Gastroesophageal sphincter (tissue), 4 donors: ENCODE measurements at regions not wholly inside any gene's neighbourhood (a gene's known extent, or its start where the extent isn't known, plus 50 kb on each side); places are given as distances from the start of the nearest gene placed in this dataset.

Experiments used
- ATAC-seq: fragments of 150-250 bp; one replicate; pipeline ENCODE4 v1.9.1; 2016; ENCODE audit warnings: mild to moderate bottlenecking, moderate library complexity
- H3K27ac ChIP-seq, 4 donors: fragments of 200-600 bp; sonication (generic) in 3 of 4; 1 replicate in 3 of 4; 2 replicates in 1 of 4; pipeline ENCODE4 v1.5.1; 2016 to 2019
- H3K27me3 ChIP-seq: fragments of 200-600 bp; sonication (generic); one replicate; pipeline ENCODE4 v1.5.1; 2019
- H3K36me3 ChIP-seq, 2 donors: fragments of 200-600 bp; sonication (generic); one replicate each; pipeline ENCODE4 v1.5.1; 2019; ENCODE audit warnings: control low read depth in 1 of 2
- H3K4me1 ChIP-seq, 3 donors: fragments of 200-600 bp; sonication (generic); 1 replicate in 2 of 3; 2 replicates in 1 of 3; pipeline ENCODE4 v1.5.1; 2016 to 2019; ENCODE audit warnings: control low read depth in 2 of 3
- H3K4me3 ChIP-seq, 2 donors: fragments of 200-600 bp; sonication (generic); one replicate each; pipeline ENCODE4 v1.5.1; 2019; ENCODE audit warnings: mild to moderate bottlenecking in 1 of 2, moderate library complexity in 1 of 2
- H3K9me3 ChIP-seq, 3 donors: fragments of 200-600 bp; sonication (generic); one replicate each; pipeline ENCODE4 v1.5.1; 2017 to 2019; ENCODE audit warnings: control low read depth in 2 of 3
- EP300 ChIP-seq: sonication (generic); formaldehyde crosslinking; IDR thresholded peaks from one replicate; pipeline ENCODE4 v1.6.1; 2017; ENCODE audit warnings: antibody characterized with exemption, mild to moderate bottlenecking
- POLR2A ChIP-seq, 2 donors: fragments of 450-650 bp; IDR thresholded peaks; one replicate each; pipeline ENCODE4 v1.6.1; 2017; ENCODE audit warnings: antibody characterized with exemption in 2 of 2, mild to moderate bottlenecking in 2 of 2, moderate library complexity in 1 of 2
- POLR2AphosphoS5 ChIP-seq: sonication (generic); formaldehyde crosslinking; IDR thresholded peaks from one replicate; pipeline ENCODE4 v1.6.1; 2017; ENCODE audit warnings: antibody characterized with exemption
- WGBS, 2 donors: methylation state at CpG; one replicate each; pipeline ENCODE4 v1.1.5; 2018; ENCODE audit warnings: low coverage in 1 of 2; 5-methylcytosine and 5-hydroxymethylcytosine counted together
- TF ChIP-seq, protein P1 (sequence below), 4 experiments: fragments of 200-600 bp in 2 of 4; fragments of 450-650 bp in 2 of 4; sonication (generic) in 1 of 4; IDR thresholded peaks; one replicate each; pipeline ENCODE4 v1.5.1; 2017 to 2019; ENCODE audit warnings: antibody characterized with exemption in 4 of 4, mild to moderate bottlenecking in 2 of 4, moderate library complexity in 2 of 4

DNA sequence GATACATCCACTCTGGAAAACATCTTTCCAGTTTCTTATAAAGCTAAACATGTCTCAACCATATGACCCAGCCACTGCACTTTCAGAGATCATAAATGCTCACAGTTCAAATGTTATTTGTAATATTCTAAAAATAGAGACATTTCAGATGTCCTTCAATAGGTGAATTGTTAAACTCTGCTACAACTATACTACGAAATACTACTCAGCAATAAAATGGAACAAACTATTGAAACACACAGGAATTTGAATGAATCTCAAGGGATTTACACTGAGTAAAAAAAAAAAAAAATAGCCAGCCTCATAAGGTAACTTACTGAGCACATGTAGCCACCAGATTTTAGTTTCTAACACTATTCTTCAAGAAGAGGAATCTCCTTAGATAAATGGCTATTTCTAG, 253.9 kb downstream of the PCDH18 start:
- no peaks in the 10 kb centered on the region for H3K4me1 ChIP-seq
- no peaks in the 10 kb centered on the region for H3K27me3 ChIP-seq
- H3K27ac ChIP-seq: no peak overlapping the region
- H3K36me3 ChIP-seq: no peaks in the 10 kb centered on the region
- 89 to 93% methylated on average over 1 of the region's 1 CpG for WGBS, 2 donors
- ATAC-seq: no peak
- no peak for TF ChIP-seq POLR2AphosphoS5
- TF ChIP-seq, protein P1, sequence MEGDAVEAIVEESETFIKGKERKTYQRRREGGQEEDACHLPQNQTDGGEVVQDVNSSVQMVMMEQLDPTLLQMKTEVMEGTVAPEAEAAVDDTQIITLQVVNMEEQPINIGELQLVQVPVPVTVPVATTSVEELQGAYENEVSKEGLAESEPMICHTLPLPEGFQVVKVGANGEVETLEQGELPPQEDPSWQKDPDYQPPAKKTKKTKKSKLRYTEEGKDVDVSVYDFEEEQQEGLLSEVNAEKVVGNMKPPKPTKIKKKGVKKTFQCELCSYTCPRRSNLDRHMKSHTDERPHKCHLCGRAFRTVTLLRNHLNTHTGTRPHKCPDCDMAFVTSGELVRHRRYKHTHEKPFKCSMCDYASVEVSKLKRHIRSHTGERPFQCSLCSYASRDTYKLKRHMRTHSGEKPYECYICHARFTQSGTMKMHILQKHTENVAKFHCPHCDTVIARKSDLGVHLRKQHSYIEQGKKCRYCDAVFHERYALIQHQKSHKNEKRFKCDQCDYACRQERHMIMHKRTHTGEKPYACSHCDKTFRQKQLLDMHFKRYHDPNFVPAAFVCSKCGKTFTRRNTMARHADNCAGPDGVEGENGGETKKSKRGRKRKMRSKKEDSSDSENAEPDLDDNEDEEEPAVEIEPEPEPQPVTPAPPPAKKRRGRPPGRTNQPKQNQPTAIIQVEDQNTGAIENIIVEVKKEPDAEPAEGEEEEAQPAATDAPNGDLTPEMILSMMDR (IDR thresholded peaks at IDR 0.05): no peak
- no peak overlapping the region for H3K4me3 ChIP-seq
- no peaks in the 10 kb centered on the region for H3K9me3 ChIP-seq

DNA sequence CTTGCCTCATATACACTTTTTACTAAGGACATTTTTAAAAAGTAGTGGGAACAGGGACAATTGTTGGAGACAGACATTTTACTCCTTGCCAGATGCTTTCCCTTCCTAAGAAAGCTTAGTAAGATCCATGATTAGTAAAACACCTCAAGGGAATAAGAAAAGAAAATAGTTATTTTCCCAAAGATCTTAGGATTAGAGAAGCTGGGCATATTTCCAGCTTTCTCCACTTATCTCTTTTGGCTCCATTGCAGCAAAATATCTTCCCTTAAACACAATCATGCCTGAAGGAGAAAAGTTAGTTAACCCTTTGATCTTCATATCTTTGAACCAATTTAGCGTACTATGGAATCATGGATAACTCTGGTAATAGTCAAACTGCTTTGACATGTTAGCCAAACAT, 257.9 kb downstream of the PCDH18 start:
- H3K4me1 ChIP-seq: no peaks in the 10 kb centered on the region
- no peaks in the 10 kb centered on the region for H3K36me3 ChIP-seq
- 50 to 53% methylated on average over 1 of the region's 1 CpG for WGBS, 2 donors
- no peaks in the 10 kb centered on the region for H3K9me3 ChIP-seq
- H3K4me3 ChIP-seq: no peak overlapping the region
- H3K27ac ChIP-seq: no peak overlapping the region
- TF ChIP-seq EP300: no peak
- TF ChIP-seq, protein P1 (IDR thresholded peaks at IDR 0.05): no peak
- no peak for TF ChIP-seq POLR2AphosphoS5
- TF ChIP-seq POLR2A (IDR thresholded peaks at IDR 0.05): no peak
- no peak for ATAC-seq
- no peaks in the 10 kb centered on the region for H3K27me3 ChIP-seq

DNA sequence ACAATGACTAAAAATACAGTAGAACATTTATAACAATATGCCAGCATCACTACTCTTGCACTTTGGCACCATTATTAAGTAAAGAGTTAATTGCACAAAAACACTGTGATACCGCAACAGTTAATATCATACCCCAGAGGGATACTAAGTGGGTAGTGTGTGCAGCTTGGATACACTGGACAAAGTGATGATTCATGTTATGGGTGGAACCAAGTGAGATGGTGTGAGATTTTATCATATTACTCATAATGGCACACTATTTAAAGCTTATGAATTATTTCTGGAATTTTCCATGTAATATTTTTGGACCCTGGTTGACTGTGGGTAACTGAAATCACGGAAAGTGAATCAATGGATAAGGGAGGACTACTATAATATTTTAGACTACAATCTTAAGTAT, 265.3 kb downstream of the PCDH18 start:
- no peak overlapping the region for H3K27ac ChIP-seq

DNA sequence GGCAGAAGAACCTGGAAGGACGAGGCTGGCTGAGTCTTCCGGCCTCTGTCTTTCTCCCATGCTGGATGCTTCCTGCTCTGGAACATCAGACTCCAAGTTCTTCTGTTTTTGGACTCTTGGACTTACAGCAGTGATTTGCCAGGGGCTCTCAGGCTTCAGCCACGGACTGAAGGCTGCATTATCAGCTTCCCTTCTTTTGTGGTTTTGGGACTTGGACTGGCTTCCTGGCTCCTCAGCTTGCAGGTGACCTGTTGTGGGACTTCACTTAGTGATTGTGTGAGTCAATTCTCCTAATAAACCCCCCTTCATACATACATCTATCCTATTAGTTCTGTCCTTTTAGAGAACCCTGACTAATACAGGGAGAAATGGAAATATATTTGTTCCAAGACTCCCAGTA, 265.8 kb downstream of the PCDH18 start:
- TF ChIP-seq POLR2A (IDR thresholded peaks at IDR 0.05): no peak
- no peak for TF ChIP-seq EP300
- TF ChIP-seq, protein P1 (IDR thresholded peaks at IDR 0.05): no peak
- H3K4me3 ChIP-seq: no peak overlapping the region
- no peaks in the 10 kb centered on the region for H3K27me3 ChIP-seq
- WGBS, 2 donors: 57 to 85% methylated on average over 3 of the region's 3 CpGs
- no peaks in the 10 kb centered on the region for H3K4me1 ChIP-seq
- no peaks in the 10 kb centered on the region for H3K36me3 ChIP-seq
- no peaks in the 10 kb centered on the region for H3K9me3 ChIP-seq
- no peak overlapping the region for H3K27ac ChIP-seq
- no peak for ATAC-seq

More for the DNA sequence above, 265.3 kb downstream of the PCDH18 start:
- Histone ChIP-seq H3K27me3 (no peaks in the 10 kb centered on the region), H3K4me1 (no peaks in the 10 kb centered on the region), H3K9me3 (no peaks in the 10 kb centered on the region), H3K36me3 (no peaks in the 10 kb centered on the region), H3K4me3 (no peak overlapping the region)
- TF ChIP-seq POLR2A (IDR thresholded peaks at IDR 0.05): no peak
- TF ChIP-seq, protein P1 (IDR thresholded peaks at IDR 0.05): no peak
- TF ChIP-seq EP300: no peak
- TF ChIP-seq POLR2AphosphoS5: no peak
- peak; percentile 46 for ATAC-seq
- 38 to 45% methylated on average over 2 of the region's 2 CpGs for WGBS, 2 donors

DNA sequence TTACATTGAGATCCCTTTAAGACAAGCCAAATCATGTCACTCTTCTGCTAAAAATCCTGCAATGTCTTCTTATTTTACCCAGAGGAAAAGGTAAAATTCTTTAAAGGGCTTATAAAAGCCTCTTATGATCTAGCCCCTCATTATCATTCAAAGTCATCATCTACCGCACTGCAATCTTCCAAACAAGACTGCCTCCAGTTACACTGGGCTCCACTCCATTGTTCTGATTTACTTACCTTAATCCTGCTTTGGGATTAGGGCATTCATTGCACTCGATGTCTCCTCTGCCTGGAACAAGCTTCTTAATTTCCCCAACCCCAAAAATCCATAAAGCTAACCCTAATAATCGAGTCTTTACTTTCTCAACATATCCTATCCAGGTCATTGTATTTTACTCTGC, 269.1 kb downstream of the PCDH18 start:
- no peak for ATAC-seq
- H3K36me3 ChIP-seq: no peaks in the 10 kb centered on the region
- no peaks in the 10 kb centered on the region for H3K4me1 ChIP-seq
- no peaks in the 10 kb centered on the region for H3K27me3 ChIP-seq
- 76 to 96% methylated on average over 2 to 3 of the region's 3 CpGs for WGBS, 2 donors
- H3K27ac ChIP-seq: no peak overlapping the region
- no peak overlapping the region for H3K4me3 ChIP-seq
- TF ChIP-seq EP300 (no peak), POLR2AphosphoS5 (no peak), POLR2A (IDR thresholded peaks at IDR 0.05) (no peak)
- TF ChIP-seq, protein P1 (IDR thresholded peaks at IDR 0.05): no peak
- no peaks in the 10 kb centered on the region for H3K9me3 ChIP-seq
